GM19240 (cell line): ENCODE measurements at regions not wholly inside any gene's neighbourhood (a gene's known extent, or its start where the extent isn't known, plus 50 kb on each side); places are given as distances from the start of the nearest gene placed in this dataset.
"Not testable (repeated sequence)": the region's sequence is repeated elsewhere in the genome, so short reads cannot be mapped to it uniquely, and the experiment has no call there.

Experiments
- DNase-seq: peaks from one replicate; pipeline ENCODE4 v3.0.0; 2011; ENCODE audit warnings: low spot score; ENCODE audit not compliant: insufficient read length

GRCh38 chrX:13387666-13388494, 68.0 kb upstream of the ATXN3L start:
- DNase-seq = no peak

GRCh38 chrX:13386636-13387035, 66.8 kb upstream of the ATXN3L start:
- DNase-seq = no peak

- no peak for DNase-seq
Measured at GRCh38 chrX:13386092-13386491, 66.2 kb upstream of the ATXN3L start.

- no peak for DNase-seq
Measured at GRCh38 chrX:13383907-13384306, 64.1 kb upstream of the ATXN3L start.

GRCh38 chrX:13381514-13381913, 61.7 kb upstream of the ATXN3L start:
- no peak for DNase-seq

GRCh38 chrX:13380211-13380610, 60.4 kb upstream of the ATXN3L start:
- DNase-seq = no peak

- DNase-seq = not testable (repeated sequence)
Measured at GRCh38 chrX:13378562-13379518, 59.0 kb upstream of the ATXN3L start.

GRCh38 chrX:13377550-13377934, 57.7 kb upstream of the ATXN3L start:
- no peak for DNase-seq

- no peak for DNase-seq
Measured at GRCh38 chrX:13376857-13377549, 57.1 kb upstream of the ATXN3L start.

- DNase-seq = not testable (repeated sequence)
Measured at GRCh38 chrX:13375596-13375995, 55.7 kb upstream of the ATXN3L start.

GRCh38 chrX:13374364-13374763, 54.5 kb upstream of the ATXN3L start:
- no peak for DNase-seq

- no peak for DNase-seq
Measured at GRCh38 chrX:13373431-13374187, 53.8 kb upstream of the ATXN3L start.

- no peak for DNase-seq
Measured at GRCh38 chrX:13373027-13373426, 53.2 kb upstream of the ATXN3L start.

GRCh38 chrX:13372203-13372980, 52.5 kb upstream of the ATXN3L start:
- no peak for DNase-seq

GRCh38 chrX:13371186-13371585, 51.3 kb upstream of the ATXN3L start:
- DNase-seq = no peak

GRCh38 chrX:13370713-13371112, 50.9 kb upstream of the ATXN3L start:
- DNase-seq = no peak
